CD4-positive, alpha-beta T cell treated with Interleukin-1 beta for 1 hour (primary cell): ENCODE measurements at regions not wholly inside any gene's neighbourhood (a gene's known extent, or its start where the extent isn't known, plus 50 kb on each side); places are given as distances from the start of the nearest gene placed in this dataset.

Experiments
- DNase-seq, 2 donors: peaks; one replicate each; pipeline ENCODE4 v3.0.0-alpha.2; 2020 to 2022

GRCh38 chr6:119467488-119468081, 118.0 kb upstream of the MAN1A1 start:
- no peak for DNase-seq

DNA sequence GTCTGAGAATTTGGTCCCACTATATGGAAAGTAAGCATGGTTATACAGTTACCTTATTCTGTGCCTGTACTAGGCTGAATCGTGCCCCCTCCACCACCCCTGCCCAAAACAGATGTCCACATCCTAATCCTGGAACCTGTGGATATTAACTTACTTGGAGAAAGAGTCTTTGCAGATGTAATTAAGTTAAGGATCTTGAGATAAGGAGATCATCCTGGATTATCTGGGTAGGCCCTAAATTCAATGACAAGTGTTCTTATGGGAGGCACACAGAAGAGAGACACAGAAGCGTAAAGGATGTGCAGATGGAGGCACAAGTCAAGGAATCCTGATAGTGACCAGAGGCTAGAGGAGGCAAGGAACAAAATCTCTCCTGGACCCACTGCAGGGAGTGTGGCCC, 116.7 kb upstream of the MAN1A1 start:
- DNase-seq, result no peak

DNA sequence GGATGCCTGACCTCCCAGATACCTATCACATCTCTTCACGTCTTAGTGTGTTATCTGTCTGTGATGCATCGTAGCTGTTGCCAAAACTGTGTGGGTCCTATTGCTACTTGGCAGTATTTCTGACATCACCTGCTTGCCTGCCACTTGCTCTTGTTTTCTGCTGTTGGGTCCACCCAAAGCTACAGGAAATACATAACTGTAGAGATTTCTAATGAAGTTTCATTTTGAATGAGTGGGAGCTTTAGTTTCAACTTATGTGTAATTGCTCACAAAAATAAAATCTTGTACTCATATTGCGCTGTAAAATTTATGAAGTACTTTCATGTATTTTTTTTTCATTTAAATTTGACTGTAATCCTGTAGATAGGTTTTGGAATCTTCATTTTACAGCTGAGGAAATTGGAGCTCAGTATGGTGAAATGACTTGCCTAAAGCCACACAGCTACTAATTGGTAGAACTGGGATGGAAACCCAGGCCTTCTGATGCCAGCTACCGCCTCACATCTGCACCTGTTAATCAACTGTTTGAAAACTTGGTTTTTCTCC, 113.6 kb upstream of the MAN1A1 start:
- peak in 1 of 2 donors; percentile 22 for DNase-seq

DNA sequence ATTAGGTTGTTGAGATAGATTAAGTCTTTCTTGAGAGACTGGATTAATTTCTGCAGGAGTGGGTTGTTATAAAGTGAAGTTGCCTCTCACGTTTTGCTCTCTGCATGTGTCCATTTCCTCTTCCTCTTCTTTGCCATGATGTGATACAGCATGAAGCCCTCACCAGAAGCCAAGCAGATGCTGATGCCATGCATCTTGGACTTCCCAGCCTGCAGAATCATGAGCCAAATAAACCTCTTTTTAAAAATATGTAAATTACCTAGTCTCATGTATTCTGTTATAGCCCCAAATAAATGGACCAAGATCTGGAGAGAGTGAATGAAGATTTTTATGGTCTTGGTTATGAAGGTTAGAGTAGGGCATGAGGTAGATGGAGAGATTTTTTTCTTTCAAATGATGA, 111.6 kb upstream of the MAN1A1 start:
- DNase-seq, result no peak

DNA sequence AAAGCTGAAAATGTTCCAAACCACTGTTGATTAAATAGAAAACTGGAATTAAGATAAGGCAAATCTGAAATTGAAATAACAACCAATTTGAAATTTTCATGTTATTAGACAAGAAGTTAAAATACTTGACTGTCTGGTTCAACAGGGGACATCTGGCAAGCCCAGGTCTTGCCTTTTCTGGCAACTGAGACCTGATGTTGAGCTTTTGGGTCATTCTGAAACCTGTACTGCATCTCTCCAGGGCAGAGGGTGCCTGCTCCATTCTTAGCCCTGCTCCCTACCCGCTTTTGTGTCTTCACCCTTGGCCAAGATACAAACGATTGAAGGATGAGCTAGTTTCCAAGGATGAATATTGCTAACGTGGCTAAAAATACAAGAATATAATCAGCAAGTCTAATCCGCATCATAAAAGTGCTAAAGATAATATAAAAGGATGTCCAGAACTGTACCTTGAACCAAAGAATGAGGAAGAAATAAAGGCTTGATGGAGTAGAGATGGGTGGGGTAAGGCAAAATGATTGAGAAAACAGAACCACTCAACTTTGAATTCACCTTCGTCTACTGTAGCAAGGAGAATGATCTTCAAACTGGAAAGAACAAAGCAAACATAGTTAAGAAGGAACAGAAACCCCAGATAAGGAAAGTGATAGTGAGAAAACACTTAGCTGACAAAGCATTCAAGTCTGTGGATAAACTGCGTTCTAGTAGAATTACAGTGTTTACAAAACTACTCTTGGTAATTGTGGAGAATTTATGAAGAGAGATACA, 109.8 kb upstream of the MAN1A1 start:
- DNase-seq, result no peak

- no peak for DNase-seq
These were observed 105.2 kb upstream of the MAN1A1 start for GRCh38 chr6:119454714-119455113.

- no peak for DNase-seq
These were observed 104.0 kb upstream of the MAN1A1 start for GRCh38 chr6:119453242-119454200.

GRCh38 chr6:119449331-119450156, 100.0 kb upstream of the MAN1A1 start:
- peak in 1 of 2 donors; percentile 6 for DNase-seq

DNA sequence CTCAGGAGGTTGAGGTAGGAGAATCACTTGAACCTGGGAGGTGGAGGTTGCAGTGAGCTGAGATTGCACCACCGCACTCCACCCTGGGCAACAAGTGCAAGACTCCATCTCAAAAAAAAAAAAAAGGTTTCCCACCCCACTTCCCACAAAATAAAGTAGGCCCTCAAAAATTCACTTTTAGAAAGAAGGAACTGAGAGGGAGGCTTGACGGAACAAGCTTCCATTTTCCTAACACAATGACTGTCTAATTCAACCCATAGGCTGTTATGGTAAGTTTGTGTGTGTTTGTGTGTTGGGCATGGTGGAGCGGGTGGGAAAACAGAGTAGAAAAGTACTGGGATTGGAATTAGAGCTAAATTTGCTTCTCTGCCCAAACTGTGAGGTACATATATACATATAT, 98.4 kb upstream of the MAN1A1 start:
- DNase-seq, result no peak

DNA sequence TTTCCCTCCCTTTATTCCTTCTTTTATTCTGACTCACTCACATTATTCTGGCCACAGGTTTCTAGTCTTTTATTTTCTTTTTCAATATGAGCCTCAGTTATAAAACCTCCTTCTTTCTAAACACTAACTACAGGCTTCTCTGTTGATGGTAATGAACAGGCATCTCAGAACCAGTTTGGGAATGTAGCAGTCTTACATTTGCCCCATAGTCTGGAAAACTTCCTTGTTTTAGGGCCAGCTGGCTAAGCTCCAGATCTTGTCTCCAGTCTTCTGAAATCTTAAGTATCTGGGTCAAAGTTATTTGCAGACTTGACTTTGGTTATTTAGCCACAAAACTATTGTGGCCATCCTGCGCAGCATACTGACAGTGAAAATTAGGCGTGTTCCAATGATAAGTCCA, 97.0 kb upstream of the MAN1A1 start:
- no peak for DNase-seq

DNA sequence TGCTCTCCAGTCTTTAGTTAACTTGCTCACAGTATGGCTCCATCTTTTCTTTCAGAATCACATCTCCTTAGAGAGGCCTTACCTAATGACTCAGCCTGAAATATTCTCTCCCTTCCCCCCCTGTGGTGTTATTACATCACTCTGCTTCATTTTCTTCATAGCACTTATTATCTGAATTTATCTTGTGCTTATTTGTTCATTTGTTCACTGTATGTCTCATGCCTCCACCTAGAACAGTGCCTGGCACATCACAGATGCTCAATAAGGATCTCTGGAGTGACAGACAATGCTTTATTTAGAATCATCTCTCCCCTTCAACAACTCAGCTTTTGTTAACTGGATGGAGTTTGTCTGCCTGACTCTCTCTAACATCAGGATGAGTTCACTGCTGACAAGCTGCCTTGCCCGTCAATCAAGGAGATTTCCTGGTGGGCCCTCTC, 96.6 kb upstream of the MAN1A1 start:
- DNase-seq, result no peak

GRCh38 chr6:119445666-119446065, 96.1 kb upstream of the MAN1A1 start:
- DNase-seq, result no peak

DNA sequence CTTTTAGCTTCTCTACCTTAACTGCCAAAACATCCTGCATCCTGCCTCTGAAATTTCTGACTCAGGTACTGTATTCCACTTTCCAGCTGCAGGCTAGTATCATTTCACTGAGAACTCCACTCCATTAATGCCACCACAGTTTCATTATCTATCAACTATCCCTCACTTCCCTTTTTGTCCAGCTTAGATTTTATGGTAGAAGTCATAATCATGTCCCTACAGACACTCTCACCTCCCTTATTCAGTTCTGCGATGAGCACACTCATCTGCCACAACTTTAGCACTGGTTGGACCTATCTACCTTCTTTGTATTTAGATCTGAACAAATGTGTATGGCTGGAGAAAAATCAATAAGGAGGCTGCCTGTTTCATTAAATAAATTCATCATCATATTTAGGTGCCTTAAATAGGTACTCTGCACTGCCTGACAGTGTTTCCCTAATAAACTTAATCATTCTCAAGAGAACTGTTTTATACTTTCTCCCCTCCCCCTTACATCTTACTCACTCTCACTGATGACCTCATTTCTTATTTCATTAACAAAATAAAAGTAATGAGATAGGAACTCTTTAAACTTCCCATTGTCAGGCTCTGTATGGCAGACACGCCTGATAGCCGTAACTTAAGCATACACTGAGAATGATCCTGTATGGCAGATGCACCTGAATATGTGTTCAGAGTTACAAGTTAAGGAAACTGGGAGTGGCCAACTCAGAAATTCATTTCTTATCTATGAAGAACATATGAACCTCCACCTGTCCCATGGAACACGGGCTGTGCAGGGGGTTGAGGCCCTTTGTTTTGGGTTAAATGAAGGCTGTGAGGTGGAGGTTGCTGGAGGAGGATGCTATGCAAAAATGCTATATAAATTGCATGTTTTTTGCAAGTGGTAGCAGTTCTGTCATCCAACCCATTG, 95.3 kb upstream of the MAN1A1 start:
- peak in 1 of 2 donors; percentile 4 for DNase-seq

- no peak for DNase-seq
These were observed 94.6 kb upstream of the MAN1A1 start for GRCh38 chr6:119443993-119444641.

GRCh38 chr6:119442776-119443184, 93.2 kb upstream of the MAN1A1 start:
- peak in 1 of 2 donors; percentile 19 for DNase-seq

DNA sequence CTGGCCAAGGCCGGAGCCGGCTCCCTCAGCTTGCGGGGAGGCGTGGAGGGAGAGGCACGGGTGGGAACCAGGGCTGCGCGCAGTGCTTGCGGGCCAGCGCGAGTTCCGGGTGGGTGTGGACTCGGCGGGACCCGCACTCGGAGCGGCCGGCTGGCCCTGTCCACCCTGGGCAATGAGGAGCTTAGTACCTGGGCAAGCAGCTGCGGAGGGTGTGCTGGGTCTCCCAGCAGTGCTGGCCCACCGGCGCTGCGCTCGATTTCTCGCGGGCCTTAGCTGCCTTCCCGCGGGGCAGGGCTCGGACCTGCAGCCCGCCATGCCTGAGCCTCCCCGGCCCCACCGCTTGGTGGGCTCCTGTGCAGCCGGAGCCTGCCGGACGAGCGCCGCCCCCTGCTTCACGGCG, 91.4 kb upstream of the MAN1A1 start:
- no peak for DNase-seq

GRCh38 chr6:119436583-119436982, 87.0 kb upstream of the MAN1A1 start:
- no peak for DNase-seq

- no peak for DNase-seq
These were observed 82.2 kb upstream of the MAN1A1 start for GRCh38 chr6:119431799-119432198.

DNA sequence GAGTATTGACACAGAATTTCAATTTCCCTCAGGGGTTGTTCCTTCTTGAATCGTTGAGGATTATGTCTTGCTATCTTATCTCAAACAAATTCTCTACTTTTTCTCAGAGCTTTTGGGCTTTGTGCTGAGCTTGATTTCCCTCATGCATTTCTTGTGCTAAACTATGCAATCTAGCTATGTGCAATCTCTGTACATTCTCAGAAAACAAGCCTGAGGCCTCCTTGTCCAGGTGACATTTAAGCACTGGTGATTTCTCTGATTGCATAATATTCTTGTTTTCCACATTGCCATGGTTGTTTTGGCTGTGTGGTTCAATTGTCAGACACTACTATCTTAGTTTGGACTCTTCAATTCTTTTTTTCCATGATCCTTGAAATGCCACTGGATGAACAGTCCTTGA, 81.2 kb upstream of the MAN1A1 start:
- DNase-seq, result no peak

- no peak for DNase-seq
These were observed 79.1 kb upstream of the MAN1A1 start for GRCh38 chr6:119428633-119429032.

DNA sequence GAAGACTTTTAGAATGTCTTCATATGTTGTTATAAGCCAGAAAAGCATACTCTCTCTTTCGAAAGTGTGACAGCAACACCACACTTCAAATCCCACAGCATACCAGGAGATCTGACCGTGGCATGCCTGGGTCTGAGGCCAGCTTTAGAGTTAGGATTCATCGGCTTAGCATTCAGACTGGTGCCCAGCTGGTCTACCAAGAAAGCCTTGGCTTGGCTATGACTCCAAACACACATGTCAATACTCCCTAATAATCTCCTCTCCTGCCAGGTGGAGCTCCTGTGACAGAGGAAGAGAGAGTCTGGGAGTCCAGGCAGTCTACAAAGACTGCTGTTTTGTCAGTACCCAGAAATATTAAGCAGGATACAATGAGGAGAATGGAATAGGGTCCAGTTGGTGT, 77.1 kb upstream of the MAN1A1 start:
- DNase-seq, result no peak
